ENCODE measurements at regions not wholly inside any gene's neighbourhood (a gene's known extent, or its start where the extent isn't known, plus 50 kb on each side); places are given as distances from the start of the nearest gene placed in this dataset.

GRCh38 chr4:154084864-154085263 lies 296.0 kb upstream of the SFRP2 start:
- Histone ChIP-seq H3K4me3 (ENCODE audit: low read depth in 1 of 2, low read length in 1 of 2) (no peak overlapping the region), H3K36me3 (no peaks in the 10 kb centered on the region), H3K27me3 (no peaks in the 10 kb centered on the region), H3K4me1 (ENCODE audit: control insufficient read depth in 1 of 2, insufficient read depth in 1 of 2, low read depth in 1 of 2, low read length in 1 of 2) (no peaks in the 10 kb centered on the region), H3K27ac (no peak overlapping the region), H3K9me3 (no peaks in the 10 kb centered on the region)
- TF ChIP-seq CTCF (IDR thresholded peaks at IDR 0.05) = no peak

- H3K36me3 ChIP-seq = no peaks in the 10 kb centered on the region
- no peaks in the 10 kb centered on the region for H3K4me1 ChIP-seq (ENCODE audit: control insufficient read depth in 1 of 2, insufficient read depth in 1 of 2, low read depth in 1 of 2, low read length in 1 of 2)
- no peaks in the 10 kb centered on the region for H3K27me3 ChIP-seq
- TF ChIP-seq CTCF (IDR thresholded peaks at IDR 0.05) = no peak
- H3K4me3 ChIP-seq (ENCODE audit: low read depth in 1 of 2, low read length in 1 of 2) = no peak overlapping the region
- no peak overlapping the region for H3K27ac ChIP-seq
- H3K9me3 ChIP-seq = no peaks in the 10 kb centered on the region
These were observed 294.1 kb upstream of the SFRP2 start for GRCh38 chr4:154082760-154083535.

- no peaks in the 10 kb centered on the region for H3K27me3 ChIP-seq
- no peak overlapping the region for H3K27ac ChIP-seq
- no peaks in the 10 kb centered on the region for H3K4me1 ChIP-seq (ENCODE audit: control insufficient read depth in 1 of 2, insufficient read depth in 1 of 2, low read depth in 1 of 2, low read length in 1 of 2)
- TF ChIP-seq CTCF (IDR thresholded peaks at IDR 0.05) = no peak
- H3K36me3 ChIP-seq = no peaks in the 10 kb centered on the region
- no peaks in the 10 kb centered on the region for H3K9me3 ChIP-seq
- H3K4me3 ChIP-seq (ENCODE audit: low read depth in 1 of 2, low read length in 1 of 2) = no peak overlapping the region
These were observed 292.5 kb upstream of the SFRP2 start for GRCh38 chr4:154081391-154081790.

GRCh38 chr4:154078504-154079350 lies 289.8 kb upstream of the SFRP2 start:
- Histone ChIP-seq H3K4me1 (ENCODE audit: control insufficient read depth in 1 of 2, insufficient read depth in 1 of 2, low read depth in 1 of 2, low read length in 1 of 2) (no peaks in the 10 kb centered on the region), H3K27me3 (no peaks in the 10 kb centered on the region), H3K36me3 (no peaks in the 10 kb centered on the region), H3K9me3 (no peaks in the 10 kb centered on the region), H3K4me3 (ENCODE audit: low read depth in 1 of 2, low read length in 1 of 2) (no peak overlapping the region), H3K27ac (no peak overlapping the region)
- no peak for TF ChIP-seq CTCF (IDR thresholded peaks at IDR 0.05)

- Histone ChIP-seq H3K4me3 (ENCODE audit: low read depth in 1 of 2, low read length in 1 of 2) (no peak overlapping the region), H3K36me3 (no peaks in the 10 kb centered on the region)
- TF ChIP-seq CTCF (IDR thresholded peaks at IDR 0.05) = no peak
These were observed 288.0 kb upstream of the SFRP2 start for GRCh38 chr4:154076921-154077320.

More at GRCh38 chr4:154076921-154077320, 288.0 kb upstream of the SFRP2 start:
- H3K27me3 ChIP-seq = no peaks in the 10 kb centered on the region
- H3K9me3 ChIP-seq = no peaks in the 10 kb centered on the region
- H3K27ac ChIP-seq = no peak overlapping the region
- H3K4me1 ChIP-seq (ENCODE audit: control insufficient read depth in 1 of 2, insufficient read depth in 1 of 2, low read depth in 1 of 2, low read length in 1 of 2) = no peaks in the 10 kb centered on the region

Measured in neutrophil (primary cell).